GM18511 (cell line): ENCODE measurements at regions not wholly inside any gene's neighbourhood (a gene's known extent, or its start where the extent isn't known, plus 50 kb on each side); places are given as distances from the start of the nearest gene placed in this dataset.
"Not testable (repeated sequence)": the region's sequence is repeated elsewhere in the genome, so short reads cannot be mapped to it uniquely, and the experiment has no call there.

Source experiments
- ATAC-seq: cut with Tn5 transposase; IDR thresholded peaks from one replicate; pipeline ENCODE4 v1.9.1; 2021; ENCODE audit warnings: mild to moderate bottlenecking, moderate library complexity; ENCODE audit not compliant: unreplicated experiment

DNA sequence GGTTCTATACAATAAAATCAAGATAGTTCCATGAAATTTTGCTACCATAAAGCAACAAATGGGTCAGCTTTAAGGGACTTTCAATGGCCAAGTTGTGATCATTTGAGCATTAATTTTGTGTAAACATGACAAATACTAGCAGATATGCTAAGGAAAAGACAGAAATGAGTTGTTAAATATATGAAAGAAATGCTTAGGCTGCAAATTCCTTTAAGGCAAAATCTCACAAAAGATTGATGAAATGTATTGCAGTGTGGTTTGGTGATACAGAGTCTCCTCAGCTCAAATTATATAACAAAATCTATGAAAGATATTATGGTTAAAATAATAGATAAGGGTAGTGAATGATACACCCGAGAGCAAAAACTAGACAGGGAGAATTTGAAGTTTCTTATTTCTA, 377.2 kb downstream of the RAP2B start:
- ATAC-seq: no peak

DNA sequence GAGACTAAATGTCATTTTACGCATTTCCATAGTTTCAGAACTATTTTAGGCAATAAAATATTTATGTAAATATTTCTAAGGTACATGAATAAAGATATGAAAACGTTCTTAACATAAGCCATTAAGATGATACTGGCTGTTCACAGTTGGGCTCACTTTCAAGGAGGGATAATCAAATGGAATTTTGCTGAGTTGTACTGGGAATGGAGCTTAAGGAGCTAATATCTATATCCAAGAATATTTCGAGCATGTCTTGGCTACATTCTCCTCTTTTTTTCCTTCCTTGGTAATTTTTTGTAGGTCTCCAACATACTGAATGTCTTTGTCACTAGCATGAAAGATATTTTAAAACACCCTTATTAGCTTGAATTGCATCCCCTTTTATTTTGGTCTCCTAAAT, 383.4 kb downstream of the RAP2B start:
- no peak for ATAC-seq

- ATAC-seq: no peak
Measured at GRCh38 chr3:153547970-153548369, 385.9 kb downstream of the RAP2B start.

DNA sequence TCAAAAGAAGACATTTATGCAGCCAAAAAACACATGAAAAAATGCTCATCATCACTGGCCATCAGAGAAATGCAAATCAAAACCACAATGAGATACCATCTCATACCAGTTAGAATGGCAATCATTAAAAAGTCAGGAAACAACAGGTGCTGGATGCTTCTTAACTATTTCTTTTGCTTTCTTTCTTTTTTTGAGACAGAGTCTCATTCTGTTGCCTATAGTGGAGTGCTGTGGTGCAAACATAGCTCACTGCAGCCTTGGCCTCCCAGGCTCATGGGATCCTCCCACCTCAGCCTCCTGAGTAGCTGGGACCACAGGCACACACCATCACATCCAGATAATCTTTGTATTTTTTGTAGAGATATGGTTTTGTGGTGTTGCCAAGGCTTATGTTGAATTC, 387.7 kb downstream of the RAP2B start:
- not testable (repeated sequence) for ATAC-seq

- ATAC-seq: no peak
Measured at GRCh38 chr3:153551536-153552285, 389.7 kb downstream of the RAP2B start.

DNA sequence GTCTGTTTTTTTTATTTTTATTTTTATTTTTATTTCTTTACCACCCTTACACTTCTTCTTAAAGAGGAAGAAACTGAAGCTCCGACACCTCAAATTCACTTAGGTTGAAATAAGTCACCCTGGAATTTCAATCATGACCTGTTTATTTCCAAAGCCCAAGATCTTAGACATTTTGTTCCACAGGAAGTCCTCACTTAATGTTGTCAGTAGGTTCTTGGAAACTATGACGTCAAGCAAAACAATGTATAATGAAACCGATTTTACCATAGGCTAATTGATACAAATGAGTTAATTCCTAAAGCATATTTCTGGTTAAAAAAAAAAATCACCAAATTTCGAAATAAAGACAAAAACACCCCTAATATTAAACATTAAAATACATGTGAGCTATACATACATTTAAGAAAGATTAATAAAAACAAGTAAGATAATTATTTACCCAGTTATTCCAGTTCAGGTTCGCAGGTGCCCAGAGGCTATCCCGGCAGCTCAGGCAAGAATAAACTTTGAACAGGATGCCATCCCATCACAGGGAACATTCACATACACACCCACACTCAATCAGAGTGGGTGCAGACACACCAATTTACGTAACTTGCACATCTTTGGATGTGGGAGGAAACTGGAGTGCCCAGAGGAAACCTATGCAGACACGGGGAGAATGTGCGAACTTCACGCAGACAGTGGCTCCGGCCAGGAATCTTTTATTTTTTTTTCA, 391.0 kb downstream of the RAP2B start:
- no peak for ATAC-seq

- no peak for ATAC-seq
Measured at GRCh38 chr3:153553605-153553945, 391.5 kb downstream of the RAP2B start.

DNA sequence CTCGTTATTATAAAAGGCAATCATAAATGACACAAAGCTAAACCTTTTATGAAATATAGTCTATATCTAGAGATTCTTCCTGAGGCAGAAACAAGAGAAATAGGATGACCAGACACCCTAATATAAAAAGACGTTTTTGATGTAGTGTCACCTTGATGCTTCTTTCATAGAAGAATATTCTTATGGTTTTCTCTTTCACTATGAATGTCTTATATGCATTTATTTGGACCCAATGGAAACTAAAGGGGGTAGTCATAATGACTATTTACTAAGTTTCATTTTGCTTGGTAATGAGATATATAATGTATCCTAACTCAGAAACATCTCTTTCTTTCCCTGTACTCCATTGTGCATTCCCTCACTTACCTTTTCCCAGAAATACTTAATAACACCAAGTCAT, 393.9 kb downstream of the RAP2B start:
- ATAC-seq: no peak

DNA sequence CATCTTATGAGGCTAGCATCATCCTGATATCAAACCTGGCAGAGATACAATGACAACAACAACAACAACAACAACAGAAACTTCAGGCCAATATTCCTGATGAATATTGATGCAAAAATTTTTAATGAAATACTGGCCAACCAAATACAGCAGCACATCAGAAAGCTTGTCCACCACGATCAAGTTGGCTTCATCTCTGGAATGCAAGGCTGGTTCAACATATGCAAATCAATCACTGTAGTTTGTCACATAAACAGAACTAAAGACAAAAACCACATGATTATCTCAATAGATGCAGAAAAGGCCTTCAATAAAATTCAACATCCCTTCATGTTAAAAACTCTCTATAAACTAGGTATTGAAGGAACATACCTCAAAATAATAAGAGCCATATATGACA, 397.3 kb downstream of the RAP2B start:
- not testable (repeated sequence) for ATAC-seq

- no peak for ATAC-seq
Measured at GRCh38 chr3:153567011-153567410, 405.0 kb downstream of the RAP2B start.

DNA sequence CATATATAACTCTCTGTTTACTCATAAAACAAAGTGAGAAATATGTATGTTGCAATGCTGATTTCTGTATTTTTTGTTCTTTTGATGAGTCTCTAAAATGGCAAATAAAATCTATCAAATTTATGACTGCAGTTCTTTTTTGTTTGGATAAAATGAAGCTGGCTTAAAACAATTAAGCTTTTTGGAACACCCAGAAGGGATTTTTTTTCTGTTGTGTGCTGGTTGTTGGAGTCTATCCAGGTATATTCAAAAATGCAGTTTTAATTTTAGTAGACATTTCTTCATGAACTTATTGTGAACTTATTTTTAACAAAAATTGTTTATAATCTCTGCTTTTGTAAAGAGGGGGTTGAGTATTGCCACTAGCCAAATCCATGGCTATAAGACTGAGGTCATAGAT, 405.5 kb downstream of the RAP2B start:
- ATAC-seq: no peak

DNA sequence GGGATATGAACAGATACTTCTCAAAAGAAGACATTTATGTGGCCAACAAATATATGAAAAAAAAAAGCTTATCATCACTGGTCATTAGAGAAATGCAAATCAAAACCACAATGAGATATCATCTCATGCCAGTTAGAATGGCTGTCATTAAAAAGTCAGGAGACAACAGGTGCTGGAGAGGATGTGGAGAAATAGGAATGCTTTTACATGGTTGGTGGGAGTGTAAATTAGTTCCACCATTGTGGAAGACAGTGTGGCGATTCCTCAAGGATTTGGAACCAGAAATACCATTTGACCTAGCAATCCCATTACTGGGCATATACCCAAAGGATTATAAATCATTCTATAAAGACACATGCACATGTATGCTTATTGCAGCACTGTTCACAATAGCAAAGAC, 408.5 kb downstream of the RAP2B start:
- ATAC-seq: not testable (repeated sequence)

DNA sequence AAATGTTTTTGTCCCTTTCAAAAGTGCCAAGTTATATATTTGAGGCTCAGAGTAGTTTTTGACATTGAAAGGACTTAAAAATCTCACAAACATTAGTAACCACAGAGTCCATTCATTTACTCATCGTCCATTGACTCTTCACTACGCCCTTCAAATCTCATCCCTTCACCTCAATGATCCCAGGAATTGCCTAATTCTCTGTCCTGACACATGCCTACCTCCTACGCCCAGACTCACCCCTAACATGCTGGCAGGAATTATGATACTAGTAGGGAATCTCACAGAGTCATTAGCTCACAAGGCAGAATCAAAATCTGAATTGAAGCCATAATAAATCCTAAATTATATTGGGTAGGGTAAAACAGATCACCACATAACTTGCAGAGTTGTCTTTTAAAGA, 410.1 kb downstream of the RAP2B start:
- ATAC-seq: no peak

DNA sequence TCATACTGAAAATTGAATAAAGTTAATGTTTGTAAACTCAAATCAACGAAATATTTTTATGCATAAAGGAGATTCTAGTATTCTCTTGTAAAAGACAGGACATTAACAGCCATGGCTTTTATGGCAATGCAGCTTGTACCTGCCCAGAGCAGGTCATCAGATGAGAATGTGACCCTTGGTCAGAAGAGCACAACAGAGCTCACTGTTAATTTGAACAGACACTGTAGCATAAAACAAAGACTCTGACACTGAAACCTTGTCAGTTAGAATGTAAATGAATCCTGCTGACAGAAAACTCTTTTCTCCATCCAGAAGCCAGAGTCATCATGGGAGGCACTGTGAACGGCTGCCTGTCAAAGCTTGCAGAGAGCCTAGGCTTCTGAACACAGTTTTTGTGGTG, 410.6 kb downstream of the RAP2B start:
- ATAC-seq: no peak

GRCh38 chr3:153573481-153573880, 411.5 kb downstream of the RAP2B start:
- no peak for ATAC-seq

DNA sequence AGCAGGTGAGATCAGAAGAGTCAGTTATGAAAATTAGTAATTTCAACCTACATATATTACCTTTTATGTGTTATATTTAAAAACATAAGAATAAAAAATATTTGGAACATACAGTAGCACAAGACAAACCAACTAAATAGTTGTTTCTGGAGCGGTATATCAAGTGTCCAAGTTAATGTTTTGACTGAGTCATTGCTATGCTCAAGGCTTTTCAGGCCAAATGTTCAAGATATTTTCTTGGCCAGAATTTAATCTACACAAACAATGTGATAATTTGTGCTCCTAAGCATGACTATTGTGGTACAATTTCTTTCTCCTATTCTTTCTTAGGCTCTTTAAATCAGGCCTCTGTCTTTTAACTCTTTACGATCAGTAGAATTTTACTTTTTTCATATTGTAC, 412.4 kb downstream of the RAP2B start:
- no peak for ATAC-seq

DNA sequence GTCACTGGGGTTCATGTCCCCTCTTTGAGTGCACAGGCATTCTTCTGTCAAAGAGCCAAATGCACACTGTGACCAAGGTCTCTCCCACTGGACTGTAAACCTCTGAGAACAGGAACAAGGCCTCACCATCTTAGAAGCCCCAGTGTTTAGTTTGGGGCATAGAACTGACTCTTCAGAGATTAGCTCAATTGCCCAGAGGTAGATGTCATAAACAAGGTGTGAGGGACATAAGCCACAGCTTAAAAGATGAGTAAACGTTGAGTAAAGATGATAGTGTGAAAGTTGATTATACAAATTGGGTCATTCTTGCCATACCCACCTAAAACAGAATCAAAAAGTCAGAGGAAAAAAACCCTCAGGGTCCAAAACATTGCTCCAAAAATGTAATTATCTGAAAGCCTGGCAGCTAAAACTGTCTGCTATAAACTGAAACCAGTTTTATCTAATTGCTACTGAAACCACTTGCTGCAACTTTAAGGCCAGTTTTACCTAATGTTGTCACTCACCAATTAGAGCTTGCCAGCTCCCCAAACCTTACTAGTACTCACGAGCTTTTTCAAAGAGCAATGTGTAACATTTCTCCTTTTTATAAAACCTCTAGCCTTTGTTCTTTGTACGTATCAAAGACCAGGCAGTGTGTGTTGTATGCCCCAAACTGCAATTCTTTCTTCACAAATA, 415.2 kb downstream of the RAP2B start:
- ATAC-seq: peak; percentile 53

- no peak for ATAC-seq
Measured at GRCh38 chr3:153578046-153578445, 416.0 kb downstream of the RAP2B start.

- no peak for ATAC-seq
Measured at GRCh38 chr3:153590051-153590450, 428.0 kb downstream of the RAP2B start.

GRCh38 chr3:153591561-153592245, 429.7 kb downstream of the RAP2B start:
- no peak for ATAC-seq

- peak; percentile 63 for ATAC-seq
Measured at GRCh38 chr3:153595186-153595815, 433.3 kb downstream of the RAP2B start.
